H9 (cell line): ENCODE measurements at regions not wholly inside any gene's neighbourhood (a gene's known extent, or its start where the extent isn't known, plus 50 kb on each side); places are given as distances from the start of the nearest gene placed in this dataset.

Experiments used
- DNase-seq: peaks from one replicate; pipeline ENCODE4 v3.0.0-alpha.2; 2017
- H2AFZ ChIP-seq: one replicate; pipeline ENCODE4 v1.6.1; 2013; ENCODE audit warnings: mild to moderate bottlenecking, low read length, control low read depth, moderate library complexity
- H2AK5ac ChIP-seq: 2 replicates; pipeline ENCODE4 v1.6.1; 2013; ENCODE audit warnings: low read length, control low read depth, mixed read lengths; ENCODE audit not compliant: insufficient read length
- H2BK120ac ChIP-seq: one replicate; pipeline ENCODE4 v1.6.1; 2013; ENCODE audit warnings: low read depth, mild to moderate bottlenecking, low read length, control low read depth, inconsistent platforms; ENCODE audit not compliant: poor library complexity, severe bottlenecking
- H2BK12ac ChIP-seq: 2 replicates; pipeline ENCODE4 v1.6.1; 2013; ENCODE audit warnings: low read length, control low read depth, mixed read lengths, low read depth; ENCODE audit not compliant: insufficient read length
- H2BK15ac ChIP-seq: 2 replicates; pipeline ENCODE4 v1.6.1; 2013; ENCODE audit warnings: low read depth, low read length, control low read depth
- H2BK20ac ChIP-seq: one replicate; pipeline ENCODE4 v1.6.1; 2013; ENCODE audit warnings: low read depth, mild to moderate bottlenecking, low read length, control low read depth, inconsistent platforms; ENCODE audit not compliant: poor library complexity, severe bottlenecking
- H2BK5ac ChIP-seq: 2 replicates; pipeline ENCODE4 v1.6.1; 2013; ENCODE audit warnings: low read length, control low read depth, mixed read lengths; ENCODE audit not compliant: insufficient read length
- H3K14ac ChIP-seq: 2 replicates; pipeline ENCODE4 v1.6.1; 2013; ENCODE audit warnings: low read length, control low read depth; ENCODE audit not compliant: insufficient read depth
- H3K18ac ChIP-seq: 2 replicates; pipeline ENCODE4 v1.6.1; 2013; ENCODE audit warnings: low read depth, mild to moderate bottlenecking, mixed read lengths, low read length, control low read depth; ENCODE audit not compliant: insufficient read length
- H3K23ac ChIP-seq: 2 replicates; pipeline ENCODE4 v1.6.1; 2013; ENCODE audit warnings: low read length, control low read depth, mixed read lengths, low read depth; ENCODE audit not compliant: insufficient read length
- H3K23me2 ChIP-seq: 2 replicates; pipeline ENCODE4 v1.6.1; 2013; ENCODE audit warnings: low read depth, mild to moderate bottlenecking, mixed read lengths, low read length, control low read depth; ENCODE audit not compliant: insufficient read length, poor library complexity, severe bottlenecking
- H3K27ac ChIP-seq: 2 replicates; pipeline ENCODE4 v1.5.1; 2013; ENCODE audit warnings: low read length, control low read depth, mixed read lengths, low read depth; ENCODE audit not compliant: insufficient read length
- H3K27me3 ChIP-seq: 2 replicates; pipeline ENCODE4 v1.6.1; 2013; ENCODE audit warnings: low read length, control low read depth, inconsistent platforms; ENCODE audit not compliant: insufficient read depth
- H3K4ac ChIP-seq: 2 replicates; pipeline ENCODE4 v1.6.1; 2013; ENCODE audit warnings: low read depth, mild to moderate bottlenecking, control low read depth, inconsistent platforms, low read length, moderate library complexity
- H3K4me1 ChIP-seq: 2 replicates; pipeline ENCODE4 v1.6.1; 2013; ENCODE audit warnings: low read length, control low read depth, inconsistent platforms; ENCODE audit not compliant: insufficient read depth
- H3K4me2 ChIP-seq: 2 replicates; pipeline ENCODE4 v1.6.1; 2013; ENCODE audit warnings: low read length, control low read depth, mixed read lengths; ENCODE audit not compliant: insufficient read length, insufficient read depth
- H3K56ac ChIP-seq: 2 replicates; pipeline ENCODE4 v1.6.1; 2013; ENCODE audit warnings: low read depth, mild to moderate bottlenecking, mixed read lengths, low read length, control low read depth; ENCODE audit not compliant: insufficient read length
- H3K79me1 ChIP-seq: 2 replicates; pipeline ENCODE4 v1.6.1; 2013; ENCODE audit warnings: low read depth, mild to moderate bottlenecking, moderate library complexity, low read length, control low read depth, inconsistent platforms; ENCODE audit not compliant: insufficient read depth, poor library complexity, severe bottlenecking
- H3K79me2 ChIP-seq: 2 replicates; pipeline ENCODE4 v1.6.1; 2013; ENCODE audit warnings: low read length, control low read depth, inconsistent platforms; ENCODE audit not compliant: insufficient read depth
- H3K9ac ChIP-seq: 2 replicates; pipeline ENCODE4 v1.6.1; 2013; ENCODE audit warnings: low read length, control low read depth, mixed read lengths; ENCODE audit not compliant: insufficient read length; ENCODE audit errors: extremely low read depth
- H3K9me3 ChIP-seq: one replicate; pipeline ENCODE4 v1.6.1; 2013; ENCODE audit warnings: low read depth, low read length, inconsistent platforms; ENCODE audit not compliant: control insufficient read depth
- H3T11ph ChIP-seq: one replicate; pipeline ENCODE4 v1.6.1; 2013; ENCODE audit warnings: mild to moderate bottlenecking, low read length, control low read depth, inconsistent platforms
- H4K20me1 ChIP-seq: one replicate; pipeline ENCODE4 v1.6.1; 2013; ENCODE audit not compliant: control insufficient read depth, insufficient read length, insufficient read depth
- H4K5ac ChIP-seq: 2 replicates; pipeline ENCODE4 v1.6.1; 2013; ENCODE audit warnings: low read depth, mild to moderate bottlenecking, mixed read lengths, low read length, control low read depth; ENCODE audit not compliant: insufficient read length
- H4K8ac ChIP-seq: replicated peaks from 2 replicates; pipeline ENCODE4 v1.6.1; 2013; ENCODE audit warnings: low read length, control low read depth, mixed read lengths, low read depth; ENCODE audit not compliant: insufficient read length
- H4K91ac ChIP-seq: 2 replicates; pipeline ENCODE4 v1.6.1; 2013; ENCODE audit warnings: low read depth, mild to moderate bottlenecking, moderate library complexity, mixed read lengths, low read length, control low read depth; ENCODE audit not compliant: insufficient read length
- H3K27ac Mint-ChIP-seq, 3 experiments: 2 replicates in 2 of 3; 3 replicates in 1 of 3; pipeline ENCODE4 v1.8.0; 2020 to 2021; ENCODE audit warnings: mixed read lengths in 3 of 3, mild to moderate bottlenecking in 1 of 3, moderate library complexity in 1 of 3
- H3K27me3 Mint-ChIP-seq: 2 replicates; pipeline ENCODE4 v1.8.0; 2021; ENCODE audit warnings: low read depth, mild to moderate bottlenecking, moderate library complexity, mixed read lengths
- H3K36me3 Mint-ChIP-seq, 3 experiments: 2 replicates in 2 of 3; 3 replicates in 1 of 3; pipeline ENCODE4 v1.8.0; 2020 to 2021; ENCODE audit warnings: low read depth in 3 of 3, mixed read lengths in 3 of 3; ENCODE audit not compliant: insufficient read depth in 1 of 3
- H3K4me1 Mint-ChIP-seq, 2 experiments: 2 replicates each; pipeline ENCODE4 v1.8.0; 2020; ENCODE audit warnings: mixed read lengths in 2 of 2
- H3K4me3 Mint-ChIP-seq, 2 experiments: 2 replicates in 1 of 2; 3 replicates in 1 of 2; pipeline ENCODE4 v1.8.0; 2020 to 2021; ENCODE audit warnings: mild to moderate bottlenecking in 2 of 2, mixed read lengths in 2 of 2, moderate library complexity in 1 of 2
- H3K9me3 Mint-ChIP-seq, 2 experiments: 2 replicates in 1 of 2; 3 replicates in 1 of 2; pipeline ENCODE4 v1.8.0; 2020; ENCODE audit warnings: mild to moderate bottlenecking in 2 of 2, mixed read lengths in 2 of 2, moderate library complexity in 1 of 2
- WGBS: extraction: QIAGEN DNeasy Blood & Tissue Kit; methylation state at CpG from one replicate; pipeline ENCODE4 v1.1.7; 2013; ENCODE audit warnings: missing lambda C conversion rate, low lambda C conversion rate, mixed read lengths; ENCODE audit not compliant: insufficient read length; ENCODE audit errors: extremely low coverage; 5-methylcytosine and 5-hydroxymethylcytosine counted together
- TF ChIP-seq, protein P1 (sequence below): fragments of 200-600 bp; sonication (generic); conservative IDR thresholded peaks from 3 replicates; pipeline ENCODE4 v1.8.0; 2021; ENCODE audit warnings: antibody characterized with exemption, mild to moderate bottlenecking

- H3K4me2 ChIP-seq = no peak overlapping the region
- Mint-ChIP-seq H3K27me3 (peaks cover 53% of the 10 kb centered on the region), H3K4me1 (peaks cover 32 to 40% of the 10 kb centered on the region in 2 experiments), H3K9me3 (peaks cover 0 to 3% of the 10 kb centered on the region in 2 experiments; a peak in 2 of 5 replicates), H3K36me3 (no peaks in the 10 kb centered on the region; a peak in 2 of 7 replicates), H3K27ac (no peak overlapping the region), H3K4me3 (no peak overlapping the region)
- H2BK12ac ChIP-seq = no peak overlapping the region
- H2BK120ac ChIP-seq = no peak overlapping the region
- H4K91ac ChIP-seq = no peak overlapping the region
- H3K79me1 ChIP-seq = no peaks in the 10 kb centered on the region
- peak overlapping the region; percentile 25 for H3K18ac ChIP-seq
- no peak overlapping the region for H3K4ac ChIP-seq
- no peak overlapping the region for H3K23ac ChIP-seq
- no peak overlapping the region for H3K27ac ChIP-seq
- H4K5ac ChIP-seq = no peak overlapping the region
- H2AFZ ChIP-seq = no peak overlapping the region
- no peaks in the 10 kb centered on the region for H3K27me3 ChIP-seq
- no peak overlapping the region for H2BK15ac ChIP-seq
- no peak overlapping the region for H3K14ac ChIP-seq
- H3T11ph ChIP-seq = no peak overlapping the region
- no peaks in the 10 kb centered on the region for H4K20me1 ChIP-seq
- no peak overlapping the region for H2AK5ac ChIP-seq
- H3K9ac ChIP-seq = no peak overlapping the region
- H3K23me2 ChIP-seq = no peaks in the 10 kb centered on the region
- no peak for DNase-seq
- no peak overlapping the region for H4K8ac ChIP-seq
- no CpG with 5 or more reads among the region's 14 CpGs for WGBS
- H3K56ac ChIP-seq = no peak overlapping the region
- H3K79me2 ChIP-seq = no peaks in the 10 kb centered on the region
- TF ChIP-seq, protein P1, sequence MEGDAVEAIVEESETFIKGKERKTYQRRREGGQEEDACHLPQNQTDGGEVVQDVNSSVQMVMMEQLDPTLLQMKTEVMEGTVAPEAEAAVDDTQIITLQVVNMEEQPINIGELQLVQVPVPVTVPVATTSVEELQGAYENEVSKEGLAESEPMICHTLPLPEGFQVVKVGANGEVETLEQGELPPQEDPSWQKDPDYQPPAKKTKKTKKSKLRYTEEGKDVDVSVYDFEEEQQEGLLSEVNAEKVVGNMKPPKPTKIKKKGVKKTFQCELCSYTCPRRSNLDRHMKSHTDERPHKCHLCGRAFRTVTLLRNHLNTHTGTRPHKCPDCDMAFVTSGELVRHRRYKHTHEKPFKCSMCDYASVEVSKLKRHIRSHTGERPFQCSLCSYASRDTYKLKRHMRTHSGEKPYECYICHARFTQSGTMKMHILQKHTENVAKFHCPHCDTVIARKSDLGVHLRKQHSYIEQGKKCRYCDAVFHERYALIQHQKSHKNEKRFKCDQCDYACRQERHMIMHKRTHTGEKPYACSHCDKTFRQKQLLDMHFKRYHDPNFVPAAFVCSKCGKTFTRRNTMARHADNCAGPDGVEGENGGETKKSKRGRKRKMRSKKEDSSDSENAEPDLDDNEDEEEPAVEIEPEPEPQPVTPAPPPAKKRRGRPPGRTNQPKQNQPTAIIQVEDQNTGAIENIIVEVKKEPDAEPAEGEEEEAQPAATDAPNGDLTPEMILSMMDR = no peak
- H3K4me1 ChIP-seq = peaks cover 2% of the 10 kb centered on the region; the same call in 1 of the 2 replicates
- no peaks in the 10 kb centered on the region for H3K9me3 ChIP-seq
- no peak overlapping the region for H2BK5ac ChIP-seq
- no peak overlapping the region for H2BK20ac ChIP-seq
These were observed 153.1 kb upstream of the RAB4A start for GRCh38 chr1:229117664-229118300.
